Endodermal cell (in vitro differentiated cells): ENCODE measurements at regions not wholly inside any gene's neighbourhood (a gene's known extent, or its start where the extent isn't known, plus 50 kb on each side); places are given as distances from the start of the nearest gene placed in this dataset.

Experiments used
- DNase-seq: peaks from one replicate; pipeline ENCODE4 v3.0.0-alpha.2; 2017
- H3K27ac ChIP-seq: 2 replicates; pipeline ENCODE4 v1.5.1; 2013; ENCODE audit warnings: mild to moderate bottlenecking, low read depth, low read length, moderate library complexity
- H3K27me3 ChIP-seq: 2 replicates; pipeline ENCODE4 v1.6.1; 2013; ENCODE audit warnings: mild to moderate bottlenecking, low read length, moderate library complexity; ENCODE audit not compliant: insufficient read depth, control insufficient read depth, poor library complexity, severe bottlenecking
- H3K36me3 ChIP-seq: 2 replicates; pipeline ENCODE4 v1.7.0; 2013; ENCODE audit warnings: mild to moderate bottlenecking, low read length, moderate library complexity; ENCODE audit not compliant: control insufficient read depth, insufficient read depth
- H3K4me1 ChIP-seq: one replicate; pipeline ENCODE4 v1.7.0; 2013; ENCODE audit warnings: low read length; ENCODE audit not compliant: control insufficient read depth, insufficient read depth
- H3K4me3 ChIP-seq: 2 replicates; pipeline ENCODE4 v1.5.1; 2013; ENCODE audit warnings: mild to moderate bottlenecking, low read length, moderate library complexity
- H3K9ac ChIP-seq: 2 replicates; pipeline ENCODE4 v1.6.1; 2013; ENCODE audit warnings: mild to moderate bottlenecking, low read length, moderate library complexity; ENCODE audit not compliant: poor library complexity, severe bottlenecking; ENCODE audit errors: extremely low read depth
- H3K9me3 ChIP-seq: 2 replicates; pipeline ENCODE4 v1.6.1; 2013; ENCODE audit warnings: mild to moderate bottlenecking, low read length, moderate library complexity; ENCODE audit not compliant: control insufficient read depth
- H3K27ac Mint-ChIP-seq: 2 replicates; pipeline ENCODE4 v1.8.0; 2020; ENCODE audit warnings: mixed read lengths
- H3K27me3 Mint-ChIP-seq: 2 replicates; pipeline ENCODE4 v1.8.0; 2021; ENCODE audit warnings: mild to moderate bottlenecking, mixed read lengths; ENCODE audit not compliant: insufficient read depth
- H3K36me3 Mint-ChIP-seq: 2 replicates; pipeline ENCODE4 v1.8.0; 2020; ENCODE audit warnings: low read depth, mixed read lengths
- H3K4me1 Mint-ChIP-seq: 2 replicates; pipeline ENCODE4 v1.8.0; 2020; ENCODE audit warnings: mixed read lengths
- H3K4me3 Mint-ChIP-seq: 2 replicates; pipeline ENCODE4 v1.8.0; 2020; ENCODE audit warnings: mild to moderate bottlenecking, moderate library complexity, mixed read lengths
- H3K9me3 Mint-ChIP-seq: 2 replicates; pipeline ENCODE4 v1.8.0; 2020; ENCODE audit warnings: mild to moderate bottlenecking, mixed read lengths
- WGBS, 2 experiments: methylation state at CpG; one replicate each; pipeline versions ENCODE4 v1.1.5 to v1.1.7; 2013; ENCODE audit warnings: missing lambda C conversion rate in 2 of 2, mixed read lengths in 1 of 2; ENCODE audit not compliant: insufficient coverage in 1 of 2, insufficient read length in 1 of 2; 5-methylcytosine and 5-hydroxymethylcytosine counted together
- TF ChIP-seq, protein P1 (sequence below): fragments of 200-600 bp; sonication (generic); conservative IDR thresholded peaks from 2 replicates; pipeline ENCODE4 v1.5.0; 2021; ENCODE audit warnings: antibody characterized with exemption, mild to moderate bottlenecking

DNA sequence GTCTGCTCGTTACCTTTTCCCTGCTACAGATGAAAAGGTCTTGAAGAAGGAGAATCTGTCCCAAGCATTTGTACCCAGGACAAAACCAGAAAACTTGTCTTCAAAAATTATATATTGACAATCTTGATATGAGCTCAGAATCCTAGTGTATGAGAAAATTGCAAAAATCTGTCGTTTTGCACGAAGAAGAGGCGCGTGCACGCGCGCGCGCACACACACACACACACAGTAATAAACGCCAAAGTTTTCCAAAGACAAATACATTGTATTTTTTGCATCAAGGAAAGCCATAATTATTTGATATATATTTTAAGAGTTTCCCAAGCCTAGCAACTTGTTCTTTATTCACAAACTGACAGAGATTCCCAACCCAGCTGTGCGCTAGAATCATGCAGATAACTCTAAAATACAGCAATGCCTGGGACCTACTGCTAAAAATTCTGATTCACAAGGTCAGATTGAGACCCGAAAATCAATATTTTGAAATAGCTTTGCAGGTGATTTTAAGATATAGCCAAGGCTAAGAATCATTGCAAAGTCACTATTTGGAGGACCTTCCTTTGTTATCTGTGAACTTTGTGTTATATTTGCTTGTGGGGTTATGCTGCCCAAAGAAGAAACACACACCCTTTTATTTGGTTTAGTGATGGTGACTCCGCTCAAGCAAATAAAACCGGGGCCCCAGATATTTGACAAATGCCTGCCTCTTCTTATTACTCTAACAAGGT, 1287.7 kb upstream of the CDH6 start:
- Histone ChIP-seq H3K9me3 (no peaks in the 10 kb centered on the region), H3K27ac (no peak overlapping the region), H3K36me3 (no peaks in the 10 kb centered on the region), H3K4me1 (no peaks in the 10 kb centered on the region), H3K4me3 (no peak overlapping the region), H3K9ac (no peak overlapping the region), H3K27me3 (no peaks in the 10 kb centered on the region)
- Mint-ChIP-seq H3K9me3 (no peaks in the 10 kb centered on the region), H3K4me3 (no peak overlapping the region), H3K27ac (no peak overlapping the region), H3K27me3 (no peaks in the 10 kb centered on the region), H3K4me1 (no peaks in the 10 kb centered on the region), H3K36me3 (no peaks in the 10 kb centered on the region)
- 88 to 91% methylated on average over 1 to 15 of the region's 15 CpGs for WGBS, 2 experiments
- TF ChIP-seq, protein P1, sequence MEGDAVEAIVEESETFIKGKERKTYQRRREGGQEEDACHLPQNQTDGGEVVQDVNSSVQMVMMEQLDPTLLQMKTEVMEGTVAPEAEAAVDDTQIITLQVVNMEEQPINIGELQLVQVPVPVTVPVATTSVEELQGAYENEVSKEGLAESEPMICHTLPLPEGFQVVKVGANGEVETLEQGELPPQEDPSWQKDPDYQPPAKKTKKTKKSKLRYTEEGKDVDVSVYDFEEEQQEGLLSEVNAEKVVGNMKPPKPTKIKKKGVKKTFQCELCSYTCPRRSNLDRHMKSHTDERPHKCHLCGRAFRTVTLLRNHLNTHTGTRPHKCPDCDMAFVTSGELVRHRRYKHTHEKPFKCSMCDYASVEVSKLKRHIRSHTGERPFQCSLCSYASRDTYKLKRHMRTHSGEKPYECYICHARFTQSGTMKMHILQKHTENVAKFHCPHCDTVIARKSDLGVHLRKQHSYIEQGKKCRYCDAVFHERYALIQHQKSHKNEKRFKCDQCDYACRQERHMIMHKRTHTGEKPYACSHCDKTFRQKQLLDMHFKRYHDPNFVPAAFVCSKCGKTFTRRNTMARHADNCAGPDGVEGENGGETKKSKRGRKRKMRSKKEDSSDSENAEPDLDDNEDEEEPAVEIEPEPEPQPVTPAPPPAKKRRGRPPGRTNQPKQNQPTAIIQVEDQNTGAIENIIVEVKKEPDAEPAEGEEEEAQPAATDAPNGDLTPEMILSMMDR, result no peak
- DNase-seq, result no peak

DNA sequence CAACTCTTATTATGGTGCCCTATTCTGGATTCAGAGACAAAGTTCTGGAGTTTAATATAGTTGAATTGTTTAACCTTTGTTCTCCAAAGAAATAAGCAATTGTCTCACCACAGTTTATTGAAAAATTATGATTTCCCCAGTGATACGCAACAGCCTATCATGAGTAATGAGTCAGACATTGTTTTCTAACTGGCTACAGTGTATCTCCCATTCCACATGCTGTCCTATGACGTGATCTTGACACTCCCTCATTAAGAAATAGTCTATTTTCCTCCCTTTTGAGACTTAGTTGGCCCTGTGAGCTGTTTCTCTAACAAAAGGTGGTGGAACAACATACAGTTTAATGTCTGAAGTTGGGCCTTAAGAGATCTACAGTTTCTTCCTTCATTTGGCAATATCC, 1290.6 kb upstream of the CDH6 start:
- H3K27ac Mint-ChIP-seq, result no peak overlapping the region
- Histone ChIP-seq H3K27ac (no peak overlapping the region), H3K9me3 (no peaks in the 10 kb centered on the region), H3K9ac (no peak overlapping the region), H3K36me3 (no peaks in the 10 kb centered on the region), H3K4me1 (no peaks in the 10 kb centered on the region), H3K4me3 (no peak overlapping the region), H3K27me3 (no peaks in the 10 kb centered on the region)
- TF ChIP-seq, protein P1, result no peak
- H3K36me3 Mint-ChIP-seq, result no peaks in the 10 kb centered on the region
- H3K27me3 Mint-ChIP-seq, result no peaks in the 10 kb centered on the region
- H3K4me3 Mint-ChIP-seq, result no peak overlapping the region
- 96 to 100% methylated on average over 2 of the region's 2 CpGs for WGBS, 2 experiments
- H3K9me3 Mint-ChIP-seq, result no peaks in the 10 kb centered on the region
- no peak for DNase-seq
- no peaks in the 10 kb centered on the region for H3K4me1 Mint-ChIP-seq

DNA sequence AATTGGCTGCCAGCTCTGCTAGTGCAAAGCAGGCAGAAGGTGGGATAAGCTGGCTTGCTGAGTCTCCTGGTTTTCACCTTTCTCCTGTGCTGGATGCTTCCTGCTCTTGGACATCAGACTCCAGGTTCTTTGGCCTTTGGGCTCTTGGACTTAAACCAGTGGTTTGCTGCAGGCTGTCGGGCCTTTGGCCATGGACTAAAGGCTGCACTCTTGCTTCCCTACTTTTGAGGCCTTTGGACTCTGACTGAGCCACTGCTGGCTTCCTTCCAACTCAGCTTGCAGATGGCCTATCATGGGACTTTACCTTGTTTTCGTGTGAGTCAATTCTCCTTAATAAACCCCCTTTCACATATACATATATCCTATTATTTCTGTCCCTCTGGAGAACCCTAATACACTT, 1293.9 kb upstream of the CDH6 start:
- Mint-ChIP-seq H3K27me3 (no peaks in the 10 kb centered on the region), H3K4me3 (no peak overlapping the region), H3K4me1 (no peaks in the 10 kb centered on the region), H3K27ac (no peak overlapping the region), H3K36me3 (no peaks in the 10 kb centered on the region), H3K9me3 (no peaks in the 10 kb centered on the region)
- H3K27me3 ChIP-seq, result no peaks in the 10 kb centered on the region
- no peaks in the 10 kb centered on the region for H3K36me3 ChIP-seq
- 85 to 92% methylated on average over 2 of the region's 2 CpGs for WGBS, 2 experiments
- H3K27ac ChIP-seq, result no peak overlapping the region
- H3K4me1 ChIP-seq, result no peaks in the 10 kb centered on the region
- H3K4me3 ChIP-seq, result no peak overlapping the region
- no peaks in the 10 kb centered on the region for H3K9me3 ChIP-seq
- TF ChIP-seq, protein P1, result no peak
- H3K9ac ChIP-seq, result no peak overlapping the region
- peak; percentile 48 for DNase-seq
